ENCODE measurements at regions not wholly inside any gene's neighbourhood (a gene's known extent, or its start where the extent isn't known, plus 50 kb on each side); places are given as distances from the start of the nearest gene placed in this dataset.

DNA sequence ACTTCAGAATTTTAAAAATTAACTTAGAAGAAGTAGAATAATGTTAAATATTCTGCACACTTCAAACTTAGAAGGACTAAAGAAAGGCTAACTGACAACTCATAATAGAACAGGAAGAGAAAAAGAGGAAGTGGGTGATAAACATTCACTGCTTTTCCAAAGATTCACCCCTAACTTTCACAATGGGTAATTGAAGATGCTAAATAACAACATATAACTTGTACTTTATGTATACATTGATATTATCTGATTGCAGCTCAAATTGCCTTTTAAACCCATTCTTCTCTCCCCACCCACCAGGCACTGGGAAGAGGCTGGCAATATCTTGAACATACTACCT, 376.6 kb downstream of the EFNA5 start:
- no peaks in the 10 kb centered on the region for H3F3A ChIP-seq (replicated peaks; ENCODE audit: insufficient read depth)

DNA sequence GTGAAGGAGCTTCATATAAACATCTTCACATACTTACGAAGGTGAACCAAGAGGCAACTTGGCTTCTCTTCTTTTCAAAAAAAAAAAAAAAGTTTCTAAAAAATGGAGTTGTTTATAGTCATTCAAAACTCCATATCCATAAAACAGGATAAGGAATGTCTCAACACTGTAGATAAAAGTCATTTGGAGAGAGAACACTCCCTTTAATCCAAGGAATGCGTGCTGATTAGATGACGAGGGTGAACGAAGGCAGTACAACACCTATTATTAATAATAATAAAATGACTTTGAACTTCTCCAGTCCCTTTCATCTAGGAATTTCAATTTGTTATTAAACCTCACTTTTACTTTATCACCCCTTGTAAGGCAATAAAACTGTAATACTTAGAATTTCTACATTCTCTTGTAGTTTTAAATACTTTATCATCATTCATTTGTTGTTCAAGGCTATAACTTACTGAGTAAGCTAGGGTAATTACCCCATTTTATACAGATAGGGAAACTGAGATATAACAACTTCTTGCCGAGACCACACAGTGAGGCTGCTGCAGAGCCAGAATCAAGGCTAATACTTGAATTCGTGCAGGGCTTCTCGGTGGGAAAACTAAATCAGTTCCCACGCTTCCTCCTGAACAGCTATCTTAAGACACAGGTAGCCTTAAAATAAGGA, 377.1 kb downstream of the EFNA5 start:
- no peak for TF ChIP-seq FOSL2 (IDR thresholded peaks at IDR 0.05; ENCODE audit: borderline replicate concordance, low read depth)
- TF ChIP-seq NFIC (IDR thresholded peaks at IDR 0.05; ENCODE audit: borderline replicate concordance) = no peak
- TF ChIP-seq NRF1 (IDR thresholded peaks at IDR 0.05; ENCODE audit: low read depth, low read length) = no peak
- TF ChIP-seq YY1 (IDR thresholded peaks at IDR 0.05; ENCODE audit: low read depth) = no peak
- TF ChIP-seq GABPA (IDR thresholded peaks at IDR 0.05; ENCODE audit: low read depth) = no peak
- TF ChIP-seq JUND (IDR thresholded peaks at IDR 0.05) = no peak
- TF ChIP-seq, protein P1, sequence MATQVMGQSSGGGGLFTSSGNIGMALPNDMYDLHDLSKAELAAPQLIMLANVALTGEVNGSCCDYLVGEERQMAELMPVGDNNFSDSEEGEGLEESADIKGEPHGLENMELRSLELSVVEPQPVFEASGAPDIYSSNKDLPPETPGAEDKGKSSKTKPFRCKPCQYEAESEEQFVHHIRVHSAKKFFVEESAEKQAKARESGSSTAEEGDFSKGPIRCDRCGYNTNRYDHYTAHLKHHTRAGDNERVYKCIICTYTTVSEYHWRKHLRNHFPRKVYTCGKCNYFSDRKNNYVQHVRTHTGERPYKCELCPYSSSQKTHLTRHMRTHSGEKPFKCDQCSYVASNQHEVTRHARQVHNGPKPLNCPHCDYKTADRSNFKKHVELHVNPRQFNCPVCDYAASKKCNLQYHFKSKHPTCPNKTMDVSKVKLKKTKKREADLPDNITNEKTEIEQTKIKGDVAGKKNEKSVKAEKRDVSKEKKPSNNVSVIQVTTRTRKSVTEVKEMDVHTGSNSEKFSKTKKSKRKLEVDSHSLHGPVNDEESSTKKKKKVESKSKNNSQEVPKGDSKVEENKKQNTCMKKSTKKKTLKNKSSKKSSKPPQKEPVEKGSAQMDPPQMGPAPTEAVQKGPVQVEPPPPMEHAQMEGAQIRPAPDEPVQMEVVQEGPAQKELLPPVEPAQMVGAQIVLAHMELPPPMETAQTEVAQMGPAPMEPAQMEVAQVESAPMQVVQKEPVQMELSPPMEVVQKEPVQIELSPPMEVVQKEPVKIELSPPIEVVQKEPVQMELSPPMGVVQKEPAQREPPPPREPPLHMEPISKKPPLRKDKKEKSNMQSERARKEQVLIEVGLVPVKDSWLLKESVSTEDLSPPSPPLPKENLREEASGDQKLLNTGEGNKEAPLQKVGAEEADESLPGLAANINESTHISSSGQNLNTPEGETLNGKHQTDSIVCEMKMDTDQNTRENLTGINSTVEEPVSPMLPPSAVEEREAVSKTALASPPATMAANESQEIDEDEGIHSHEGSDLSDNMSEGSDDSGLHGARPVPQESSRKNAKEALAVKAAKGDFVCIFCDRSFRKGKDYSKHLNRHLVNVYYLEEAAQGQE (IDR thresholded peaks at IDR 0.05; ENCODE audit: low read depth, low read length) = no peak
- no peak for TF ChIP-seq RCOR1 (IDR thresholded peaks at IDR 0.05; ENCODE audit: low read length)
- TF ChIP-seq, protein P2, sequence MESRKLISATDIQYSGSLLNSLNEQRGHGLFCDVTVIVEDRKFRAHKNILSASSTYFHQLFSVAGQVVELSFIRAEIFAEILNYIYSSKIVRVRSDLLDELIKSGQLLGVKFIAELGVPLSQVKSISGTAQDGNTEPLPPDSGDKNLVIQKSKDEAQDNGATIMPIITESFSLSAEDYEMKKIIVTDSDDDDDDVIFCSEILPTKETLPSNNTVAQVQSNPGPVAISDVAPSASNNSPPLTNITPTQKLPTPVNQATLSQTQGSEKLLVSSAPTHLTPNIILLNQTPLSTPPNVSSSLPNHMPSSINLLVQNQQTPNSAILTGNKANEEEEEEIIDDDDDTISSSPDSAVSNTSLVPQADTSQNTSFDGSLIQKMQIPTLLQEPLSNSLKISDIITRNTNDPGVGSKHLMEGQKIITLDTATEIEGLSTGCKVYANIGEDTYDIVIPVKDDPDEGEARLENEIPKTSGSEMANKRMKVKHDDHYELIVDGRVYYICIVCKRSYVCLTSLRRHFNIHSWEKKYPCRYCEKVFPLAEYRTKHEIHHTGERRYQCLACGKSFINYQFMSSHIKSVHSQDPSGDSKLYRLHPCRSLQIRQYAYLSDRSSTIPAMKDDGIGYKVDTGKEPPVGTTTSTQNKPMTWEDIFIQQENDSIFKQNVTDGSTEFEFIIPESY (IDR thresholded peaks at IDR 0.05; ENCODE audit: borderline replicate concordance, low read depth) = no peak
- TF ChIP-seq, protein P3, sequence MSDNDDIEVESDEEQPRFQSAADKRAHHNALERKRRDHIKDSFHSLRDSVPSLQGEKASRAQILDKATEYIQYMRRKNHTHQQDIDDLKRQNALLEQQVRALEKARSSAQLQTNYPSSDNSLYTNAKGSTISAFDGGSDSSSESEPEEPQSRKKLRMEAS (IDR thresholded peaks at IDR 0.05; ENCODE audit: low read depth) = no peak
- TF ChIP-seq SIN3A (IDR thresholded peaks at IDR 0.05; ENCODE audit: borderline replicate concordance, low read depth, low read length) = no peak
- no peak for TF ChIP-seq POLR2AphosphoS5 (IDR thresholded peaks at IDR 0.05; ENCODE audit: low read depth, low read length)
- H3K9me3 ChIP-seq = no peaks in the 10 kb centered on the region
- H3K4me1 ChIP-seq (ENCODE audit: control insufficient read depth in 1 of 2, insufficient read depth in 2 of 2, low read depth in 1 of 2, low read length in 1 of 2) = peaks cover 0 to 2% of the 10 kb centered on the region in 2 experiments; a peak in 1 of 4 replicates
- 79% methylated on average over 8 of the region's 8 CpGs for WGBS (ENCODE audit: low lambda C conversion rate)
- H3K36me3 ChIP-seq (replicated peaks in 1 of 2; ENCODE audit: control insufficient read depth in 1 of 2, insufficient read depth in 2 of 2, low read length in 1 of 2) = no peaks in the 10 kb centered on the region
- H2AFZ ChIP-seq (ENCODE audit: low read depth) = no peak overlapping the region
- H3K27me3 ChIP-seq (ENCODE audit: insufficient read depth) = no peaks in the 10 kb centered on the region
- no peak overlapping the region for H3K9ac ChIP-seq
- no peak overlapping the region for H3K4me3 ChIP-seq (ENCODE audit: low read depth in 2 of 2, low read length in 1 of 2)
- H3K9me2 ChIP-seq = no peaks in the 10 kb centered on the region
- no peaks in the 10 kb centered on the region for H4K20me1 ChIP-seq (ENCODE audit: insufficient read depth)
- no peaks in the 10 kb centered on the region for H3F3A ChIP-seq (replicated peaks; ENCODE audit: insufficient read depth)
- H3K4me2 ChIP-seq = no peak overlapping the region
- DNase-seq = no peak
- H3K79me2 ChIP-seq (ENCODE audit: insufficient read depth) = no peaks in the 10 kb centered on the region
- ChIA-PET POLR2A (no interaction called here), CTCF (no interaction called here)
- H3K27ac ChIP-seq (ENCODE audit: low read depth in 2 of 2, low read length in 1 of 2) = no peak overlapping the region

More for the DNA sequence above, 376.6 kb downstream of the EFNA5 start:
- Histone ChIP-seq H3K36me3 (replicated peaks in 1 of 2; ENCODE audit: control insufficient read depth in 1 of 2, insufficient read depth in 2 of 2, low read length in 1 of 2) (no peaks in the 10 kb centered on the region), H2AFZ (ENCODE audit: low read depth) (no peak overlapping the region), H3K9ac (no peak overlapping the region), H3K4me3 (ENCODE audit: low read depth in 2 of 2, low read length in 1 of 2) (no peak overlapping the region), H3K4me2 (no peak overlapping the region), H3K9me3 (no peaks in the 10 kb centered on the region), H4K20me1 (ENCODE audit: insufficient read depth) (no peaks in the 10 kb centered on the region), H3K9me2 (no peaks in the 10 kb centered on the region), H3K27me3 (ENCODE audit: insufficient read depth) (no peaks in the 10 kb centered on the region), H3K27ac (ENCODE audit: low read depth in 2 of 2, low read length in 1 of 2) (no peak overlapping the region), H3K79me2 (ENCODE audit: insufficient read depth) (no peaks in the 10 kb centered on the region), H3K4me1 (ENCODE audit: control insufficient read depth in 1 of 2, insufficient read depth in 2 of 2, low read depth in 1 of 2, low read length in 1 of 2) (peaks cover 0 to 2% of the 10 kb centered on the region in 2 experiments; a peak in 1 of 4 replicates)
- TF ChIP-seq JUND (IDR thresholded peaks at IDR 0.05) (no peak), GABPA (IDR thresholded peaks at IDR 0.05; ENCODE audit: low read depth) (no peak)
- ChIA-PET CTCF (no interaction called here), POLR2A (no interaction called here)
- DNase-seq = no peak
